Gastrocnemius medialis (tissue), 4 donors: ENCODE measurements at regions not wholly inside any gene's neighbourhood (a gene's known extent, or its start where the extent isn't known, plus 50 kb on each side); places are given as distances from the start of the nearest gene placed in this dataset.

Source experiments
- POLR2A ChIP-seq, 2 donors: fragments of 450-650 bp; IDR thresholded peaks; one replicate each; pipeline ENCODE4 v1.6.1; 2017; ENCODE audit warnings: antibody characterized with exemption in 2 of 2, mild to moderate bottlenecking in 2 of 2, moderate library complexity in 2 of 2
- TF ChIP-seq, protein P1 (sequence below), 5 experiments: fragments of 450-650 bp in 3 of 5; fragments of 200-600 bp in 2 of 5; sonication (generic) in 2 of 5; IDR thresholded peaks in 4 of 5; conservative IDR thresholded peaks in 1 of 5; 1 replicate in 4 of 5; 2 replicates in 1 of 5; pipeline ENCODE4 v1.5.1; 2016 to 2019; ENCODE audit warnings: antibody characterized with exemption in 5 of 5, mild to moderate bottlenecking in 3 of 5, moderate library complexity in 3 of 5

DNA sequence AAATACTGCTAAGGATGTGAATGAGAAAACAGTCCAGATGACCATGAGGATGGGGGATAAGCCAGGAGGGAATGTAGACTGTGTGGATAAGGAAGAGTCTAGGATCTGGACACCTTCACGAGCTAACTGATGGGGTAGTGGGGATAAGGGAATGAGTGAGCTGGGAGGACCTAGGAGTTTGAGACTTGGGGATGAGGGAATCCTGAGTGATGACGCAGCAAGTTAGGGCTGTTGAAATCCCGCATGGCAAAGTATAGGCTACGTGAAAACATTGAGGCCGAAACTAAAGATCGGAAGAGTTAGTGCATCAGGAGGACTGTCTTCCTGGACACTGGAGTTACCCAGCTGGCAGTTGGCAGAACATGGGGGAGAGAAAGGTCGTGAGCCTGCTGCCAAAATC is 129.2 kb upstream of the EEA1 start:
- TF ChIP-seq, protein P1, sequence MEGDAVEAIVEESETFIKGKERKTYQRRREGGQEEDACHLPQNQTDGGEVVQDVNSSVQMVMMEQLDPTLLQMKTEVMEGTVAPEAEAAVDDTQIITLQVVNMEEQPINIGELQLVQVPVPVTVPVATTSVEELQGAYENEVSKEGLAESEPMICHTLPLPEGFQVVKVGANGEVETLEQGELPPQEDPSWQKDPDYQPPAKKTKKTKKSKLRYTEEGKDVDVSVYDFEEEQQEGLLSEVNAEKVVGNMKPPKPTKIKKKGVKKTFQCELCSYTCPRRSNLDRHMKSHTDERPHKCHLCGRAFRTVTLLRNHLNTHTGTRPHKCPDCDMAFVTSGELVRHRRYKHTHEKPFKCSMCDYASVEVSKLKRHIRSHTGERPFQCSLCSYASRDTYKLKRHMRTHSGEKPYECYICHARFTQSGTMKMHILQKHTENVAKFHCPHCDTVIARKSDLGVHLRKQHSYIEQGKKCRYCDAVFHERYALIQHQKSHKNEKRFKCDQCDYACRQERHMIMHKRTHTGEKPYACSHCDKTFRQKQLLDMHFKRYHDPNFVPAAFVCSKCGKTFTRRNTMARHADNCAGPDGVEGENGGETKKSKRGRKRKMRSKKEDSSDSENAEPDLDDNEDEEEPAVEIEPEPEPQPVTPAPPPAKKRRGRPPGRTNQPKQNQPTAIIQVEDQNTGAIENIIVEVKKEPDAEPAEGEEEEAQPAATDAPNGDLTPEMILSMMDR (IDR thresholded peaks at IDR 0.05 in 4 of 5, conservative IDR thresholded peaks at IDR 0.05 in 1 of 5): no peak
- no peak for TF ChIP-seq POLR2A (IDR thresholded peaks at IDR 0.05)
